ENCODE measurements at regions not wholly inside any gene's neighbourhood (a gene's known extent, or its start where the extent isn't known, plus 50 kb on each side); places are given as distances from the start of the nearest gene placed in this dataset.

- no peaks in the 10 kb centered on the region for H3K36me3 Mint-ChIP-seq
- intact Hi-C loops (cut with micrococcal nuclease): no loop called here
- TF ChIP-seq CTCF (IDR thresholded peaks at IDR 0.05): no peak
- H3K27me3 Mint-ChIP-seq (ENCODE audit: low read depth in 3 of 3): no peaks in the 10 kb centered on the region
- peaks cover 0 to 12% (median 4%) of the 10 kb centered on the region in 7 donors for H3K9me3 Mint-ChIP-seq
- Histone ChIP-seq H3K27ac (ENCODE audit: low read depth in 1 of 2, low read length in 2 of 2) (no peak overlapping the region), H3K9ac (ENCODE audit: insufficient read depth, low read length, poor library complexity, severe bottlenecking) (no peak overlapping the region), H3K9me3 (replicated peaks in 1 of 2; ENCODE audit: control insufficient read depth in 1 of 2, insufficient read depth in 1 of 2, low read length in 2 of 2) (peaks cover 0 to 2% of the 10 kb centered on the region in 2 donors), H3K79me2 (ENCODE audit: insufficient read depth, low read length) (no peaks in the 10 kb centered on the region), H4K20me1 (ENCODE audit: insufficient read depth, low read length) (no peaks in the 10 kb centered on the region), H2AFZ (ENCODE audit: insufficient read depth, low read depth, low read length, poor library complexity, severe bottlenecking) (no peak overlapping the region), H3K36me3 (replicated peaks in 1 of 2; ENCODE audit: control insufficient read depth in 1 of 2, insufficient read depth in 2 of 2, low read length in 2 of 2) (no peaks in the 10 kb centered on the region), H3K27me3 (ENCODE audit: control insufficient read depth in 2 of 2, insufficient read depth in 2 of 2, low read length in 2 of 2) (no peaks in the 10 kb centered on the region), H3K4me2 (replicated peaks; ENCODE audit: extremely low read depth, low read length, poor library complexity, severe bottlenecking) (no peak overlapping the region), H3K4me3 (replicated peaks in 1 of 3; ENCODE audit: low read depth in 2 of 3, low read length in 3 of 3) (no peak overlapping the region), H3K4me1 (ENCODE audit: control insufficient read depth in 1 of 2, insufficient read depth in 2 of 2, low read length in 2 of 2) (no peaks in the 10 kb centered on the region)
- no peak overlapping the region for H3K27ac Mint-ChIP-seq
- no peak for DNase-seq
- H3K4me1 Mint-ChIP-seq: no peaks in the 10 kb centered on the region
- no peak overlapping the region for H3K4me3 Mint-ChIP-seq
- no CpG with 5 or more reads among the region's 2 CpGs for WGBS (ENCODE audit: insufficient coverage)
Measured at GRCh38 chr14:81886588-81886987, 352.9 kb upstream of the SEL1L start.

GRCh38 chr14:81889529-81889928, 355.9 kb upstream of the SEL1L start:
- peaks cover 0 to 1% (median 0%) of the 10 kb centered on the region in 3 donors for H3K27me3 Mint-ChIP-seq (ENCODE audit: low read depth in 3 of 3)
- no peak overlapping the region for H3K4me3 ChIP-seq (replicated peaks in 1 of 3; ENCODE audit: low read depth in 2 of 3, low read length in 3 of 3)
- no peak overlapping the region for H3K4me2 ChIP-seq (replicated peaks; ENCODE audit: extremely low read depth, low read length, poor library complexity, severe bottlenecking)
- no peaks in the 10 kb centered on the region for H3K36me3 Mint-ChIP-seq
- H3K79me2 ChIP-seq (ENCODE audit: insufficient read depth, low read length): no peaks in the 10 kb centered on the region
- H2AFZ ChIP-seq (ENCODE audit: insufficient read depth, low read depth, low read length, poor library complexity, severe bottlenecking): no peak overlapping the region
- WGBS (ENCODE audit: insufficient coverage): 80% methylated on average over 1 of the region's 2 CpGs
- H3K9me3 ChIP-seq (replicated peaks in 1 of 2; ENCODE audit: control insufficient read depth in 1 of 2, insufficient read depth in 1 of 2, low read length in 2 of 2): no peaks in the 10 kb centered on the region
- DNase-seq: no peak
- H3K36me3 ChIP-seq (replicated peaks in 1 of 2; ENCODE audit: control insufficient read depth in 1 of 2, insufficient read depth in 2 of 2, low read length in 2 of 2): no peaks in the 10 kb centered on the region
- no peak overlapping the region for H3K9ac ChIP-seq (ENCODE audit: insufficient read depth, low read length, poor library complexity, severe bottlenecking)
- no peaks in the 10 kb centered on the region for H4K20me1 ChIP-seq (ENCODE audit: insufficient read depth, low read length)
- intact Hi-C loops (cut with micrococcal nuclease): no loop called here
- no peak overlapping the region for H3K4me3 Mint-ChIP-seq
- no peaks in the 10 kb centered on the region for H3K4me1 ChIP-seq (ENCODE audit: control insufficient read depth in 1 of 2, insufficient read depth in 2 of 2, low read length in 2 of 2)
- no peak for TF ChIP-seq CTCF (IDR thresholded peaks at IDR 0.05)
- H3K27ac Mint-ChIP-seq: no peak overlapping the region
- H3K4me1 Mint-ChIP-seq: no peaks in the 10 kb centered on the region
- peaks cover 0 to 12% (median 4%) of the 10 kb centered on the region in 7 donors for H3K9me3 Mint-ChIP-seq
- H3K27ac ChIP-seq (ENCODE audit: low read depth in 1 of 2, low read length in 2 of 2): no peak overlapping the region
- H3K27me3 ChIP-seq (ENCODE audit: control insufficient read depth in 2 of 2, insufficient read depth in 2 of 2, low read length in 2 of 2): no peaks in the 10 kb centered on the region

All from CD14-positive monocyte (primary cell).